CD14-positive monocyte (primary cell): ENCODE measurements at regions not wholly inside any gene's neighbourhood (a gene's known extent, or its start where the extent isn't known, plus 50 kb on each side); places are given as distances from the start of the nearest gene placed in this dataset.

ENCODE experiments used
- DNase-seq, 3 donors: peaks; one replicate each; pipeline ENCODE4 v3.0.0-alpha.2; 2011 to 2022
- H2AFZ ChIP-seq: 2 replicates; pipeline ENCODE4 v1.6.0; 2012; ENCODE audit warnings: mild to moderate bottlenecking, low read depth, low read length, inconsistent platforms; ENCODE audit not compliant: insufficient read depth, poor library complexity, severe bottlenecking
- H3K27ac ChIP-seq, 2 donors: 1 replicate in 1 of 2; 2 replicates in 1 of 2; pipeline ENCODE4 v1.5.1; 2012 to 2013; ENCODE audit warnings: low read length in 2 of 2, control low read depth in 1 of 2, inconsistent platforms in 1 of 2, low read depth in 1 of 2, mild to moderate bottlenecking in 1 of 2
- H3K27me3 ChIP-seq, 2 donors: one replicate each; pipeline versions ENCODE4 v1.6.0 to v1.6.1; 2011 to 2013; ENCODE audit warnings: low read length in 2 of 2; ENCODE audit not compliant: control insufficient read depth in 2 of 2, insufficient read depth in 2 of 2
- H3K36me3 ChIP-seq, 2 donors: replicated peaks in 1 of 2; 1 replicate in 1 of 2; 2 replicates in 1 of 2; pipeline versions ENCODE4 v1.5.1 to v1.6.1; 2012 to 2013; ENCODE audit warnings: low read length in 2 of 2, control low read depth in 1 of 2, inconsistent platforms in 1 of 2, mild to moderate bottlenecking in 1 of 2; ENCODE audit not compliant: insufficient read depth in 2 of 2, control insufficient read depth in 1 of 2
- H3K4me1 ChIP-seq, 2 donors: 1 replicate in 1 of 2; 2 replicates in 1 of 2; pipeline versions ENCODE4 v1.5.1 to v1.6.1; 2012 to 2013; ENCODE audit warnings: low read length in 2 of 2, control low read depth in 1 of 2, inconsistent platforms in 1 of 2, mild to moderate bottlenecking in 1 of 2, moderate library complexity in 1 of 2; ENCODE audit not compliant: insufficient read depth in 2 of 2, control insufficient read depth in 1 of 2
- H3K4me2 ChIP-seq: replicated peaks from 2 replicates; pipeline ENCODE3; 2012; ENCODE audit warnings: low read length, moderate library complexity, mild to moderate bottlenecking; ENCODE audit not compliant: poor library complexity, severe bottlenecking; ENCODE audit errors: extremely low read depth
- H3K4me3 ChIP-seq, 3 experiments: fragments of 200-600 bp in 1 of 3; sonication (generic) in 1 of 3; replicated peaks in 1 of 3; 1 replicate in 2 of 3; 2 replicates in 1 of 3; pipeline ENCODE4 v1.5.1; 2011 to 2013; ENCODE audit warnings: low read length in 3 of 3, mild to moderate bottlenecking in 3 of 3, control low read depth in 2 of 3, low read depth in 2 of 3, inconsistent platforms in 1 of 3, moderate library complexity in 1 of 3
- H3K79me2 ChIP-seq: 2 replicates; pipeline ENCODE4 v1.6.0; 2012; ENCODE audit warnings: mild to moderate bottlenecking, control low read depth, inconsistent platforms, low read length, moderate library complexity; ENCODE audit not compliant: insufficient read depth
- H3K9ac ChIP-seq: 2 replicates; pipeline ENCODE4 v1.6.0; 2017; ENCODE audit warnings: low read length, mild to moderate bottlenecking; ENCODE audit not compliant: insufficient read depth, poor library complexity, severe bottlenecking
- H3K9me3 ChIP-seq, 2 donors: replicated peaks in 1 of 2; 1 replicate in 1 of 2; 2 replicates in 1 of 2; pipeline versions ENCODE4 v1.5.1 to v1.6.1; 2012 to 2013; ENCODE audit warnings: low read length in 2 of 2, control low read depth in 1 of 2; ENCODE audit not compliant: control insufficient read depth in 1 of 2, insufficient read depth in 1 of 2
- H4K20me1 ChIP-seq: 2 replicates; pipeline ENCODE4 v1.6.0; 2012; ENCODE audit warnings: mild to moderate bottlenecking, low read length, control low read depth, moderate library complexity; ENCODE audit not compliant: insufficient read depth
- H3K27ac Mint-ChIP-seq, 7 donors: one replicate each; pipeline ENCODE4 v1.8.0; 2020; ENCODE audit warnings: mild to moderate bottlenecking in 7 of 7, mixed read lengths in 7 of 7, moderate library complexity in 6 of 7, inconsistent platforms in 2 of 7
- H3K27me3 Mint-ChIP-seq, 3 donors: one replicate each; pipeline ENCODE4 v1.8.0; 2021 to 2022; ENCODE audit warnings: low read depth in 3 of 3, mild to moderate bottlenecking in 3 of 3, mixed read lengths in 3 of 3, moderate library complexity in 3 of 3, inconsistent platforms in 1 of 3
- H3K36me3 Mint-ChIP-seq, 2 donors: one replicate each; pipeline ENCODE4 v1.8.0; 2020; ENCODE audit warnings: mixed read lengths in 2 of 2, inconsistent platforms in 1 of 2, mild to moderate bottlenecking in 1 of 2
- H3K4me1 Mint-ChIP-seq: one replicate; pipeline ENCODE4 v1.8.0; 2020; ENCODE audit warnings: mild to moderate bottlenecking, mixed read lengths
- H3K4me3 Mint-ChIP-seq, 2 donors: one replicate each; pipeline ENCODE4 v1.8.0; 2020; ENCODE audit warnings: mild to moderate bottlenecking in 2 of 2, mixed read lengths in 2 of 2, moderate library complexity in 1 of 2
- H3K9me3 Mint-ChIP-seq, 7 donors: one replicate each; pipeline ENCODE4 v1.8.0; 2020 to 2022; ENCODE audit warnings: mixed read lengths in 7 of 7, mild to moderate bottlenecking in 6 of 7, moderate library complexity in 6 of 7, inconsistent platforms in 2 of 7
- CTCF ChIP-seq: fragments of 200-600 bp; IDR thresholded peaks from one replicate; pipeline ENCODE4 v1.8.0; 2022; ENCODE audit warnings: antibody characterized with exemption, mild to moderate bottlenecking
- intact Hi-C, 2 donors: fragments of 100-400 bp; cut with micrococcal nuclease; formaldehyde crosslinking; loops; one replicate each; pipeline versions ENCODE4 v1.15.0 to v1.15.1; 2023

- no peak overlapping the region for H3K4me3 ChIP-seq
- no peak overlapping the region for H3K9ac ChIP-seq
- H3K36me3 ChIP-seq = no peaks in the 10 kb centered on the region
- no peak overlapping the region for H3K27ac ChIP-seq
- intact Hi-C loops = no loop called here
- no peaks in the 10 kb centered on the region for H3K27me3 ChIP-seq
- no peak for TF ChIP-seq CTCF
- no peak overlapping the region for H3K27ac Mint-ChIP-seq
- H2AFZ ChIP-seq = no peak overlapping the region
- no peaks in the 10 kb centered on the region for H3K4me1 Mint-ChIP-seq
- no peak for DNase-seq
- H3K9me3 ChIP-seq = peaks cover 14 to 32% of the 10 kb centered on the region in 2 donors
- no peak overlapping the region for H3K4me2 ChIP-seq
- H3K4me1 ChIP-seq = no peaks in the 10 kb centered on the region
- no peaks in the 10 kb centered on the region for H3K36me3 Mint-ChIP-seq
- no peaks in the 10 kb centered on the region for H4K20me1 ChIP-seq
- H3K9me3 Mint-ChIP-seq = peaks cover 9 to 23% (median 14%) of the 10 kb centered on the region in 7 donors
- H3K4me3 Mint-ChIP-seq = no peak overlapping the region
- H3K27me3 Mint-ChIP-seq = no peaks in the 10 kb centered on the region
- no peaks in the 10 kb centered on the region for H3K79me2 ChIP-seq
Measured at GRCh38 chr4:167973513-167973912, 118.8 kb upstream of the ANXA10 start.

- Histone ChIP-seq H3K4me1 (no peaks in the 10 kb centered on the region), H3K4me2 (no peak overlapping the region), H3K27ac (no peak overlapping the region), H3K9me3 (peaks cover 4 to 10% of the 10 kb centered on the region in 2 donors), H3K9ac (no peak overlapping the region), H3K36me3 (no peaks in the 10 kb centered on the region), H4K20me1 (no peaks in the 10 kb centered on the region), H2AFZ (no peak overlapping the region), H3K4me3 (no peak overlapping the region), H3K79me2 (no peaks in the 10 kb centered on the region), H3K27me3 (no peaks in the 10 kb centered on the region)
- no peaks in the 10 kb centered on the region for H3K4me1 Mint-ChIP-seq
- H3K27me3 Mint-ChIP-seq = peaks cover 0 to 2% (median 0%) of the 10 kb centered on the region in 3 donors
- H3K36me3 Mint-ChIP-seq = no peaks in the 10 kb centered on the region
- intact Hi-C loops = no loop called here
- no peak overlapping the region for H3K4me3 Mint-ChIP-seq
- no peak for DNase-seq
- H3K9me3 Mint-ChIP-seq = peaks cover 0 to 12% (median 8%) of the 10 kb centered on the region in 7 donors
- H3K27ac Mint-ChIP-seq = no peak overlapping the region
- TF ChIP-seq CTCF = no peak
Measured at GRCh38 chr4:167985565-167985964, 106.8 kb upstream of the ANXA10 start.
